ENCODE measurements at regions not wholly inside any gene's neighbourhood (a gene's known extent, or its start where the extent isn't known, plus 50 kb on each side); places are given as distances from the start of the nearest gene placed in this dataset.

- TF ChIP-seq, protein P1, sequence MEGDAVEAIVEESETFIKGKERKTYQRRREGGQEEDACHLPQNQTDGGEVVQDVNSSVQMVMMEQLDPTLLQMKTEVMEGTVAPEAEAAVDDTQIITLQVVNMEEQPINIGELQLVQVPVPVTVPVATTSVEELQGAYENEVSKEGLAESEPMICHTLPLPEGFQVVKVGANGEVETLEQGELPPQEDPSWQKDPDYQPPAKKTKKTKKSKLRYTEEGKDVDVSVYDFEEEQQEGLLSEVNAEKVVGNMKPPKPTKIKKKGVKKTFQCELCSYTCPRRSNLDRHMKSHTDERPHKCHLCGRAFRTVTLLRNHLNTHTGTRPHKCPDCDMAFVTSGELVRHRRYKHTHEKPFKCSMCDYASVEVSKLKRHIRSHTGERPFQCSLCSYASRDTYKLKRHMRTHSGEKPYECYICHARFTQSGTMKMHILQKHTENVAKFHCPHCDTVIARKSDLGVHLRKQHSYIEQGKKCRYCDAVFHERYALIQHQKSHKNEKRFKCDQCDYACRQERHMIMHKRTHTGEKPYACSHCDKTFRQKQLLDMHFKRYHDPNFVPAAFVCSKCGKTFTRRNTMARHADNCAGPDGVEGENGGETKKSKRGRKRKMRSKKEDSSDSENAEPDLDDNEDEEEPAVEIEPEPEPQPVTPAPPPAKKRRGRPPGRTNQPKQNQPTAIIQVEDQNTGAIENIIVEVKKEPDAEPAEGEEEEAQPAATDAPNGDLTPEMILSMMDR (IDR thresholded peaks at IDR 0.05; ENCODE audit: insufficient read depth, low read depth, low read length) = no peak
- no peak for TF ChIP-seq EZH2 (IDR thresholded peaks at IDR 0.05; ENCODE audit: insufficient read depth, low read length)
- Histone ChIP-seq H3K4me3 (ENCODE audit: insufficient read depth, low read depth, low read length) (no peak overlapping the region), H3K4me2 (ENCODE audit: low read length) (no peak overlapping the region), H4K20me1 (ENCODE audit: insufficient read depth, low read length) (no peaks in the 10 kb centered on the region), H3K79me2 (ENCODE audit: insufficient read depth, low read length) (no peaks in the 10 kb centered on the region), H3K27ac (ENCODE audit: low read depth, low read length) (no peak overlapping the region), H3K9me3 (ENCODE audit: insufficient read depth, low read depth, low read length) (no peaks in the 10 kb centered on the region), H3K9ac (ENCODE audit: low read length) (no peak overlapping the region), H2AFZ (ENCODE audit: low read depth, low read length) (no peak overlapping the region), H3K36me3 (ENCODE audit: insufficient read depth, low read length) (no peaks in the 10 kb centered on the region), H3K4me1 (ENCODE audit: insufficient read depth, low read length) (peaks cover 6% of the 10 kb centered on the region), H3K27me3 (ENCODE audit: insufficient read depth, low read length) (no peaks in the 10 kb centered on the region)
- Mint-ChIP-seq H3K4me3 (ENCODE audit: unreplicated experiment) (no peak overlapping the region), H3K9me3 (ENCODE audit: unreplicated experiment) (no peaks in the 10 kb centered on the region), H3K4me1 (ENCODE audit: low read depth, unreplicated experiment) (peaks cover 8% of the 10 kb centered on the region), H3K36me3 (ENCODE audit: low read depth, unreplicated experiment) (no peaks in the 10 kb centered on the region), H3K27me3 (ENCODE audit: low read depth, unreplicated experiment) (no peaks in the 10 kb centered on the region), H3K27ac (ENCODE audit: unreplicated experiment) (no peak overlapping the region)
- DNase-seq (ENCODE audit: low read depth) (no peak), FAIRE-seq (no peak)
Measured at GRCh38 chr4:159828687-159829086, 725.8 kb downstream of the RAPGEF2 start.

DNA sequence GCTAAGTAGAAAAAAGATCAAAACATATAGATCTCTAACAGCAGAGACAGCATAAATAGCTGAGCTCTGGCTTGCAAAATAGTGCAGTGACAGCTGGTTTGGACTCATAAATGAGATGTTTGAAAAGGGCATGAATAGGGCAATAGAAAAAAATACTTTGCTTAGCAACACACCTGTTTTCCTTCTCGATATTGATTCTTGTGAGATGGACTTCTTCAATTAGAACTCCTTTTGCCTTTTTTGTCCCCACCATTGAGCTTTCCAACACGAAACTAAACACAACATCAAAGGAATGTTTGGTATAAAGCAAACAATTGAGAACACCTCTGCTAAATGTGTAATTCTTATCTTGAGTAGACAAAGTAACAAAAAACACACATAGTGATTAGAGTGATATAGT, 726.3 kb downstream of the RAPGEF2 start:
- H3K9me3 ChIP-seq (ENCODE audit: insufficient read depth, low read depth, low read length) = no peaks in the 10 kb centered on the region
- no peak overlapping the region for H2AFZ ChIP-seq (ENCODE audit: low read depth, low read length)
- no peak overlapping the region for H3K27ac ChIP-seq (ENCODE audit: low read depth, low read length)
- Mint-ChIP-seq H3K27me3 (ENCODE audit: low read depth, unreplicated experiment) (no peaks in the 10 kb centered on the region), H3K4me3 (ENCODE audit: unreplicated experiment) (no peak overlapping the region), H3K27ac (ENCODE audit: unreplicated experiment) (no peak overlapping the region), H3K9me3 (ENCODE audit: unreplicated experiment) (no peaks in the 10 kb centered on the region), H3K36me3 (ENCODE audit: low read depth, unreplicated experiment) (no peaks in the 10 kb centered on the region), H3K4me1 (ENCODE audit: low read depth, unreplicated experiment) (peaks cover 3% of the 10 kb centered on the region)
- H3K79me2 ChIP-seq (ENCODE audit: insufficient read depth, low read length) = no peaks in the 10 kb centered on the region
- H3K4me2 ChIP-seq (ENCODE audit: low read length) = no peak overlapping the region
- no peaks in the 10 kb centered on the region for H4K20me1 ChIP-seq (ENCODE audit: insufficient read depth, low read length)
- TF ChIP-seq, protein P1 (IDR thresholded peaks at IDR 0.05; ENCODE audit: insufficient read depth, low read depth, low read length) = no peak
- TF ChIP-seq EZH2 (IDR thresholded peaks at IDR 0.05; ENCODE audit: insufficient read depth, low read length) = no peak
- H3K27me3 ChIP-seq (ENCODE audit: insufficient read depth, low read length) = no peaks in the 10 kb centered on the region
- H3K9ac ChIP-seq (ENCODE audit: low read length) = no peak overlapping the region
- H3K4me1 ChIP-seq (ENCODE audit: insufficient read depth, low read length) = peaks cover under 1% of the 10 kb centered on the region
- no peak overlapping the region for H3K4me3 ChIP-seq (ENCODE audit: insufficient read depth, low read depth, low read length)
- H3K36me3 ChIP-seq (ENCODE audit: insufficient read depth, low read length) = no peaks in the 10 kb centered on the region
- FAIRE-seq = no peak
- DNase-seq (ENCODE audit: low read depth) = no peak

GRCh38 chr4:159837071-159837470, 734.2 kb downstream of the RAPGEF2 start:
- no peaks in the 10 kb centered on the region for H3K36me3 Mint-ChIP-seq (ENCODE audit: low read depth, unreplicated experiment)
- no peak overlapping the region for H3K9ac ChIP-seq (ENCODE audit: low read length)
- TF ChIP-seq, protein P1 (IDR thresholded peaks at IDR 0.05; ENCODE audit: insufficient read depth, low read depth, low read length) = no peak
- TF ChIP-seq EZH2 (IDR thresholded peaks at IDR 0.05; ENCODE audit: insufficient read depth, low read length) = no peak
- H3K4me3 Mint-ChIP-seq (ENCODE audit: unreplicated experiment) = no peak overlapping the region
- no peaks in the 10 kb centered on the region for H3K9me3 ChIP-seq (ENCODE audit: insufficient read depth, low read depth, low read length)
- H3K27ac ChIP-seq (ENCODE audit: low read depth, low read length) = no peak overlapping the region
- H3K4me2 ChIP-seq (ENCODE audit: low read length) = no peak overlapping the region
- H3K9me3 Mint-ChIP-seq (ENCODE audit: unreplicated experiment) = no peaks in the 10 kb centered on the region
- DNase-seq (ENCODE audit: low read depth) (no peak), FAIRE-seq (no peak)
- H2AFZ ChIP-seq (ENCODE audit: low read depth, low read length) = no peak overlapping the region
- no peaks in the 10 kb centered on the region for H3K4me1 ChIP-seq (ENCODE audit: insufficient read depth, low read length)
- no peaks in the 10 kb centered on the region for H3K27me3 Mint-ChIP-seq (ENCODE audit: low read depth, unreplicated experiment)
- no peak overlapping the region for H3K4me3 ChIP-seq (ENCODE audit: insufficient read depth, low read depth, low read length)
- no peak overlapping the region for H3K27ac Mint-ChIP-seq (ENCODE audit: unreplicated experiment)
- no peaks in the 10 kb centered on the region for H3K4me1 Mint-ChIP-seq (ENCODE audit: low read depth, unreplicated experiment)
- no peaks in the 10 kb centered on the region for H4K20me1 ChIP-seq (ENCODE audit: insufficient read depth, low read length)
- no peaks in the 10 kb centered on the region for H3K36me3 ChIP-seq (ENCODE audit: insufficient read depth, low read length)
- H3K79me2 ChIP-seq (ENCODE audit: insufficient read depth, low read length) = no peaks in the 10 kb centered on the region
- H3K27me3 ChIP-seq (ENCODE audit: insufficient read depth, low read length) = no peaks in the 10 kb centered on the region
